Muscle layer of duodenum (tissue), 2 donors: ENCODE measurements at regions not wholly inside any gene's neighbourhood (a gene's known extent, or its start where the extent isn't known, plus 50 kb on each side); places are given as distances from the start of the nearest gene placed in this dataset.

Experiments
- H3K27ac ChIP-seq: one replicate; pipeline ENCODE4 v1.7.0; 2013; ENCODE audit warnings: mild to moderate bottlenecking, low read length
- H3K27me3 ChIP-seq: one replicate; pipeline ENCODE4 v1.7.0; 2013; ENCODE audit warnings: low read depth, mild to moderate bottlenecking, control low read depth, low read length
- H3K36me3 ChIP-seq, 2 donors: one replicate each; pipeline ENCODE4 v1.7.0; 2013; ENCODE audit warnings: low read length in 2 of 2, control low read depth in 1 of 2, mild to moderate bottlenecking in 1 of 2; ENCODE audit not compliant: insufficient read depth in 2 of 2, control insufficient read depth in 1 of 2
- H3K4me1 ChIP-seq, 2 donors: one replicate each; pipeline ENCODE4 v1.7.0; 2013; ENCODE audit warnings: low read length in 2 of 2, mild to moderate bottlenecking in 2 of 2, control low read depth in 1 of 2, moderate library complexity in 1 of 2; ENCODE audit not compliant: insufficient read depth in 2 of 2, control insufficient read depth in 1 of 2
- H3K4me3 ChIP-seq, 2 donors: one replicate each; pipeline ENCODE4 v1.7.0; 2013; ENCODE audit warnings: low read length in 2 of 2, low read depth in 1 of 2, mild to moderate bottlenecking in 1 of 2
- H3K9me3 ChIP-seq, 2 donors: one replicate each; pipeline ENCODE4 v1.7.0; 2013; ENCODE audit warnings: low read length in 2 of 2, control low read depth in 1 of 2, mild to moderate bottlenecking in 1 of 2; ENCODE audit not compliant: control insufficient read depth in 1 of 2
- donor health status: healthy.

DNA sequence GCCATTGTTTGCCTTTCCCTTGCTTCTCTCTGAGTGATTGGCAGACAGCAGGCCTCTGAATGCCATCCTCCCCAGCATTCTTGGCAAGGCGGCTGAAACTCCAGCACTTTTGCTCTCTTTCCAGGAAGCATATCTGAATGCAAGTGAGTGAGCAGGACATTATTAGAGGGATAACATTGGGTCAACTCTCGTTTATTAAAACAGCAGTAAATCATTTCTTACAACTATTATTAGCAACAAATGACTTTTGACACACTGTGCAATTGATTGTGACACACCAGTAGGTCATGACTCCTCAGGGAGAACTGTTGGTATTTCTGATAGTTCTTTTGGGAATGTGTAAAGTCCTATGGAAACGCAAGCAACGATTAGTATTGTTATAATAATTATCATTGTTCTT lies 103.8 kb downstream of the EFNB1 start:
- H3K27me3 ChIP-seq: no peaks in the 10 kb centered on the region
- H3K36me3 ChIP-seq: no peaks in the 10 kb centered on the region
- H3K4me3 ChIP-seq: no peak overlapping the region
- peaks cover 0 to 2% of the 10 kb centered on the region in 2 donors for H3K4me1 ChIP-seq
- H3K27ac ChIP-seq: no peak overlapping the region
- H3K9me3 ChIP-seq: no peaks in the 10 kb centered on the region

DNA sequence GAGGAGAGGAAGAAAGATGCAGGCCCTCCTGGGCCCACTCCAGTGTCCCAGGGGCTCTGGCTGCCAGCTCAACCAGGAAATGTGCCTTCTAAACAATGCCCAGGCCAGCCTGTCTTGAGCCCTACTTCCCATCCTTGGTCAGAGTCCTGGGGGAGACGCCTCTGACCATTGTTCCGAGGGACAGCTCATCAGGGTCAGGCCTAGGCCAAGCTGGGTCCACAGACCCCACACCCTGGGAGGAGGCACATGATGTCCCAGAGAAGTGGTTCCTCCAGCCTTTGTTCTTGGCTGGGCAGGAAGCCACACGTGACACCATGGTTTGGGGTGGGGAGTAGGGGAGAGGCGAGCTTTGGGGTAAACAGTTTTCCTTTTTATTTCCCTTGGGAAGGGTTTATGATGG lies 102.5 kb downstream of the EFNB1 start:
- H3K4me1 ChIP-seq: peaks cover 0 to 2% of the 10 kb centered on the region in 2 donors
- H3K36me3 ChIP-seq: no peaks in the 10 kb centered on the region
- no peak overlapping the region for H3K4me3 ChIP-seq
- H3K27me3 ChIP-seq: no peaks in the 10 kb centered on the region
- H3K27ac ChIP-seq: no peak overlapping the region
- no peaks in the 10 kb centered on the region for H3K9me3 ChIP-seq

- Histone ChIP-seq H3K27me3 (no peaks in the 10 kb centered on the region), H3K9me3 (no peaks in the 10 kb centered on the region), H3K4me3 (no peak overlapping the region), H3K4me1 (peaks cover 0 to 2% of the 10 kb centered on the region in 2 donors), H3K36me3 (no peaks in the 10 kb centered on the region), H3K27ac (no peak overlapping the region)
Observed at GRCh38 chrX:68930542-68931317, 101.9 kb downstream of the EFNB1 start.

DNA sequence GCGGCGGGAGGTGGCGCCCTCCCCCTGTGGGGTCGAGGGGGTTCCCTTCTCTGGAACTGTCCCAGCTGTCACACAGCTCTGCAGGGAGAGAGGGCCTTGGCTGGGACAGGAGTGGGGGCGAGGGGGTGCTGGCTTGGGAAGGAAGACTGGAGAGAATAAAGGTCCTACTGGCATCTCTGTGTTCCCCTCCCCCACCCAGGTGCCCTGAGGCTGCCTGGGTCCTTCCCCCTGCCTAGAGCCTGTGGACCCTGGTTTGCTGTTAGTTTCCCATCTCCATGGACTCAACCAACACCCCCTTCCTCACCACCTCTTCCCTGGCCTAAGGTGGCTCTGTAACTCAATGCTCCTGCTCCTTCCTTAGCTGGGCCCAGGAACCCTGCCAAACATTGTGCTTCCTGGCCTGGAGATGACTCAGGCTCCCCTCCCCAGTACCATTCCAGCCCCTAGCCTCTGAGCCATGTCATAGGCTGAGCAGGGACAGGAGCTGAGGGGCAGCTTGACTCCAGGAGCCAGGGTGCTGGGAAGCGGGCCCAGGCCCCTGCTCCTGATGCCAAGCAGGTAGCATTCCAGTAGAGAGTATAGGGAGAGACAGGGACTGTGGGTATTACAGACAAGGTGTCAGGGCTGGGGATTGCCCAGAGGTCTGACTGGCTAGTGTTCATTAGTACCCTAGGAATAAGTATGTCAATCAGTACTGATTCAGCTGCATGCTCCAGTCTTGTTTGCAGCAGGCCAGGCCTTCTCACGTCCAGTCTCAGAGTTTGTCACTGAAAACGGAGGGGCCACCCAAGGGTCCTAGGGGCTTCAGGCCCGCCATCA lies 100.7 kb downstream of the EFNB1 start:
- no peak overlapping the region for H3K27ac ChIP-seq
- no peaks in the 10 kb centered on the region for H3K36me3 ChIP-seq
- H3K27me3 ChIP-seq: no peaks in the 10 kb centered on the region

DNA sequence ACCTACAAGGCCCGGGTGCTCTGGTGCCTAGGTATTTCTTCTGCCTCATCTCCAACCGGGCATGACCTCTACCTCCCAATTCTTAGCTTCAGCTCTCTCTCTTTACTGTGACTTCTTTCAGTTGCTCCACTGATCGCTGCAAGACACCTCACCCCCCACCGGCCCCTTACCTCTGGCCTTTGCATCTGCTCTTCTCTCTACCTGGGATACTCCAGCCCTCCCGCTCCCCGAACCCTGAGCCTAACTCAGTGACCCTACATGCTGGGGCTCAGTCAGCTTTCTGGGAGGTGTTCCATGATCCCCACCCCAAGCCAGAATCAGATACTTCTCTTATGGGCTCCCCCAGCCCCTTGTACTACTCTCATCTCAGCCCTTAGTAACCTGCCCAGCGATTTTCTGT lies 99.6 kb downstream of the EFNB1 start:
- Histone ChIP-seq H3K27ac (no peak overlapping the region), H3K4me1 (no peaks in the 10 kb centered on the region), H3K4me3 (no peak overlapping the region), H3K36me3 (no peaks in the 10 kb centered on the region), H3K9me3 (no peaks in the 10 kb centered on the region), H3K27me3 (no peaks in the 10 kb centered on the region)

More for the DNA sequence above, 100.7 kb downstream of the EFNB1 start:
- peaks cover 0 to 1% of the 10 kb centered on the region in 2 donors for H3K4me1 ChIP-seq
- H3K4me3 ChIP-seq: no peak overlapping the region
- no peaks in the 10 kb centered on the region for H3K9me3 ChIP-seq

- no peak overlapping the region for H3K27ac ChIP-seq
- H3K27me3 ChIP-seq: no peaks in the 10 kb centered on the region
- no peaks in the 10 kb centered on the region for H3K36me3 ChIP-seq
- no peak overlapping the region for H3K4me3 ChIP-seq
- H3K4me1 ChIP-seq: no peaks in the 10 kb centered on the region
- no peaks in the 10 kb centered on the region for H3K9me3 ChIP-seq
Observed at GRCh38 chrX:68927178-68927577, 98.4 kb downstream of the EFNB1 start.

DNA sequence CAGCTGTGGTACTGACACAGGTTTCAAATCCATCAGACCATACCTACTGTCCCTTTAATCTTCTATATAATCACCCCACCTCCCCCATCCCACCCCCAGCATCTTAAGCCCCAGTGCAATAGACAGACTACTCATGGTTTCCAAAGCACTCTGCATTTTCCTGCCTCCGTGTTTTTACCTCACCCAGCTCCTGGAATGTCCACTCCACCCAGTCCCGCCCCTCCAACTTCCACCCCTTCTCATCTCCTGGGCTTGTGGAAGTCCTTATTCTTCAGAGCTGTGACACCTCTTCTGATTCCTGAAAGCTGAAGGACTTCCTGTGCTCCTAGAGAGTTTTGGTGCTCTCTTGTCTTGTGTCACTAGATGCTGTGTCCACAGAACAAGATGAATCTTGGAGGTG lies 94.3 kb downstream of the EFNB1 start:
- Histone ChIP-seq H3K9me3 (no peaks in the 10 kb centered on the region), H3K27ac (no peak overlapping the region), H3K4me3 (no peak overlapping the region), H3K36me3 (no peaks in the 10 kb centered on the region), H3K4me1 (no peaks in the 10 kb centered on the region), H3K27me3 (no peaks in the 10 kb centered on the region)

DNA sequence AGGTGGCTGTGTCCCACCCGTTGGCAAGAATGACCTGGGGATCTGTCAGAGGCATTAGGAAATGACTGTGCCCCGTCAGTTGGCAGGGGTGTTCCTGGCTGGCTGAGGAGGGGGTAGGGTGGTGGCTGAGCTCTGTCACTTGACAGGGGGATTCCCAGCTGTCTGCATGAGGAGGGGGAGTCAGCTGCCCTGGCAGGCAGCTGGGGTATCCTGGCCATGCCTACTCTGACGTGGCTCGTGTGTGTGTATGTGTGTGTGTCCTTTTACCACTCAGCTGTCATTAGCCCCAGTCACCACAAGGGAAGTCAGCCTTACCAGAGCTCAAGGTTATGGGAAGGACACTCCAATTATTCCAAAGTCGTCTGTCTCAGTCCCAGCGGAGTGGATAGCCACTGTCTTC lies 93.2 kb downstream of the EFNB1 start:
- H3K9me3 ChIP-seq: no peaks in the 10 kb centered on the region
- no peaks in the 10 kb centered on the region for H3K4me1 ChIP-seq
- H3K27me3 ChIP-seq: no peaks in the 10 kb centered on the region
- H3K4me3 ChIP-seq: no peak overlapping the region
- H3K36me3 ChIP-seq: no peaks in the 10 kb centered on the region
- no peak overlapping the region for H3K27ac ChIP-seq

DNA sequence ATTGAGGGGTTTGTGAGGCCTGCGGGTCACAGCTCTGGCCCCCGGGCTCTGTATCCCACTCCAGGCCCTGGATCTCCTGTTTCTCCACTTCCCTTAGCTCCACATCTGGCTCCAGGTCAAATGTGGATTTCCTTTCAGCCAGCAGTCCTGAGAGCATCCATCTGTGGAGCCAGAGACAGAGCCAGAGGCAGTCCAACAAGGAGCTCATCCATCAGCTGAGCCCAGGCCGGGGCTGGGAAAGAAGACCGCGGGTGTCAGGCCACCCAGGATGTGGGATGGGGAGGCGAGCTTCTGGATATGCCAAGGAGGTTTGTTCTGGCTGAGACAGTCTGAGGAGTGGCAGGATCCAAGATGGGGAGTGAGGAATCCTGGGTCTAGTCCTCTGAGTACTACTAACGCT lies 91.7 kb downstream of the EFNB1 start:
- no peaks in the 10 kb centered on the region for H3K36me3 ChIP-seq
- H3K27me3 ChIP-seq: no peaks in the 10 kb centered on the region
- H3K4me1 ChIP-seq: no peaks in the 10 kb centered on the region
- H3K4me3 ChIP-seq: no peak overlapping the region
- no peak overlapping the region for H3K27ac ChIP-seq
- no peaks in the 10 kb centered on the region for H3K9me3 ChIP-seq

DNA sequence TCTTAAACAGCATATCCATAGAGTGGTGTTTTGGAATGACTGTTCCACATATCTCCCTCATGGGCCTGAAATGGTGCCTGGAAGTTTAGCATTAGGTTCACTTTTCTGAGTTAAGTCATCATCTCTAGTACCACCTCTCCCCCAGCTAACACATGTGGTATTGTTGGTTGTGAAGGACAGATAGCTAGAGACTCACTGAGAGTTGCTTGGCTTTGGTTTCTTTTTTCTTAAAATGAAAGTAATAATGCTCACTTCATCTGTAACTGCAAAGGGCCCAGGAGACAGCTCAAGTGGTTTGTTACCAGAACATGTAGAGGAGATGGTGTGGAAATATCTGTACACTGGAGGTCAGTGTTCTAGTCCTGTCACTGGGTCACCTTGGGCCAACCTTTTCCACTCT lies 90.9 kb downstream of the EFNB1 start:
- Histone ChIP-seq H3K9me3 (no peaks in the 10 kb centered on the region), H3K27me3 (no peaks in the 10 kb centered on the region), H3K36me3 (no peaks in the 10 kb centered on the region)

GRCh38 chrX:68918202-68918601 lies 89.4 kb downstream of the EFNB1 start:
- Histone ChIP-seq H3K36me3 (no peaks in the 10 kb centered on the region), H3K4me3 (no peak overlapping the region), H3K27ac (no peak overlapping the region), H3K27me3 (no peaks in the 10 kb centered on the region), H3K9me3 (no peaks in the 10 kb centered on the region), H3K4me1 (no peaks in the 10 kb centered on the region)

More for the DNA sequence above, 90.9 kb downstream of the EFNB1 start:
- Histone ChIP-seq H3K4me1 (no peaks in the 10 kb centered on the region), H3K4me3 (no peak overlapping the region), H3K27ac (no peak overlapping the region)
